ENCODE measurements at regions not wholly inside any gene's neighbourhood (a gene's known extent, or its start where the extent isn't known, plus 50 kb on each side); places are given as distances from the start of the nearest gene placed in this dataset.

DNA sequence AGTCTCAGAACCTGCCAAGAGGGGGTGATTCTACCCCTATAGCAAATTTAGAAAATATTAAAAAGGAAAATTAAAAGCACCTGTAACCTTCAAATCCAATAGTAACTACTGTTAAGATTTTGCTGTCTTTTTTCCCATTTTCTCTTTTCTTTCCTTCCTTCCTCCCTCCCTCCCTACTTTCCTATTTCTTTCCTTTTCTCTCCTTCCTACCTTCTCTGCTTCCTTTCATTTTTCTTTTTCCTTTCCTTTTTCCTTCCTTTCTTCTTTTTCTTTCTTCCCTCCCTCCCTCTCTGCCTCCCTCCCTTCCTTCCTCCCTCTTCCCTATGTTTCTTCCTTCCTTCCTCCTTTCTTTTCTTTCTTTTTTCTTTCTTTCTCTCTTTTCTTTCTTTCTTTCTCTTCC, 120.2 kb upstream of the KCTD7 start:
- TF ChIP-seq, protein P1, sequence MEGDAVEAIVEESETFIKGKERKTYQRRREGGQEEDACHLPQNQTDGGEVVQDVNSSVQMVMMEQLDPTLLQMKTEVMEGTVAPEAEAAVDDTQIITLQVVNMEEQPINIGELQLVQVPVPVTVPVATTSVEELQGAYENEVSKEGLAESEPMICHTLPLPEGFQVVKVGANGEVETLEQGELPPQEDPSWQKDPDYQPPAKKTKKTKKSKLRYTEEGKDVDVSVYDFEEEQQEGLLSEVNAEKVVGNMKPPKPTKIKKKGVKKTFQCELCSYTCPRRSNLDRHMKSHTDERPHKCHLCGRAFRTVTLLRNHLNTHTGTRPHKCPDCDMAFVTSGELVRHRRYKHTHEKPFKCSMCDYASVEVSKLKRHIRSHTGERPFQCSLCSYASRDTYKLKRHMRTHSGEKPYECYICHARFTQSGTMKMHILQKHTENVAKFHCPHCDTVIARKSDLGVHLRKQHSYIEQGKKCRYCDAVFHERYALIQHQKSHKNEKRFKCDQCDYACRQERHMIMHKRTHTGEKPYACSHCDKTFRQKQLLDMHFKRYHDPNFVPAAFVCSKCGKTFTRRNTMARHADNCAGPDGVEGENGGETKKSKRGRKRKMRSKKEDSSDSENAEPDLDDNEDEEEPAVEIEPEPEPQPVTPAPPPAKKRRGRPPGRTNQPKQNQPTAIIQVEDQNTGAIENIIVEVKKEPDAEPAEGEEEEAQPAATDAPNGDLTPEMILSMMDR (IDR thresholded peaks at IDR 0.05; ENCODE audit: unreplicated experiment in 3 of 3), result no peak
- Mint-ChIP-seq H3K9me3 (no peaks in the 10 kb centered on the region), H3K27me3 (ENCODE audit: low read depth) (peaks cover 4% of the 10 kb centered on the region), H3K4me3 (no peak overlapping the region), H3K27ac (no peak overlapping the region), H3K4me1 (no peaks in the 10 kb centered on the region), H3K36me3 (ENCODE audit: low read depth) (no peaks in the 10 kb centered on the region)

DNA sequence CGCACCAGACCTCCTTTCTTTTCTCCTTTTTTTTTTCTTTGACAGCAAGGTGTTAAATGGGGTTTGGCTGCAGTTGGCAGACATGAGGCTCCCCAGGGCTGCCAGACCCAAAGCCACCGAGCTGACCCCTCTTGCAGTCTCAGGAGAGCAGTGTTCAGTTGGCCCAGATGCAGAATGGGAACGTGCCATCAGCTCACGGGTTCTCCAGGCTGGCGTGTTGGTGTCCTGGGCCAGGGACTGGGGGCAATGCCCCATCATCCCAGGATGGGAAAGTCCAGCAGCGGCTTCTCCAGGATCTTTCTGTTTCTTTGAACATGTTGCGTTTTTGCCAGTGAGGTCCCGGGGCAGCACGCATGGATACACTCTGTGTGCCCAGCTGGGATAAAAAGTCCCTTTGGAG, 114.6 kb upstream of the KCTD7 start:
- no peak overlapping the region for H3K4me3 Mint-ChIP-seq
- TF ChIP-seq, protein P1 (IDR thresholded peaks at IDR 0.05; ENCODE audit: unreplicated experiment in 3 of 3), result no peak
- no peak overlapping the region for H3K27ac Mint-ChIP-seq
- H3K9me3 Mint-ChIP-seq, result no peaks in the 10 kb centered on the region
- H3K27me3 Mint-ChIP-seq (ENCODE audit: low read depth), result no peaks in the 10 kb centered on the region
- no peaks in the 10 kb centered on the region for H3K36me3 Mint-ChIP-seq (ENCODE audit: low read depth)
- no peaks in the 10 kb centered on the region for H3K4me1 Mint-ChIP-seq

DNA sequence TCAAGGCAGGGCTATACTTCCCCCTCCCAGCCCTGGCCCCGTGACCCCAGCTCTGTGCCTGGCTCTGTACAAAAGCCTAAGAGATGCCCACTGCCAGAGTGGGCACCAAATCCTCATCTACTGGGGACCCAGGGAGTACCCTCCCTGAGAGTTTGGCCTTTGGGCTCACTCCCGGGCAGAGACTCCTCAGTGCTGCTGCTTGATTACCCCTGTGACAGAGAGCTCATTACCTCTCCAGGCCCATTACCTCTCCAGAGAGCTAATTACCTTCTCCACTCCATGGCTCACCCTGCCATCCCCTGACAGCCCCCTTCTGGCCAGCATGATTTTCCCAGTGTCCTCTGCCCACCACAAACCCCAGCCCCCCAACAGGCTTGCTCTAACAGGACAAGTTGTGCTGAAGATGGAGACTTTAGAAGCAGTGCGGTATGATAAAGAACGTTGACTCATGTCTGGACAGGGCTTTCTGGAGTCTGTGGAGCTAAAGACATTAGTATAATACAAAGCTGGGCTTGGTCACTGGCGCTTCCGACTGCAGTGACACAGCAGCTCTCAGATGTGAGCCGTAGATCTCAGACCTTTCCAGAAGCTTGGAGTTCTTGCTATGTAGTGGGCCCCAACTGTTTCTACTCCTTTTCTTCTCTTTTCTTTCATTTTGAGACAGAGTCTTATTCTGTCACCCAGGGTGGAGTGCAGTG, 111.3 kb upstream of the KCTD7 start:
- no peak overlapping the region for H3K27ac Mint-ChIP-seq
- no peak overlapping the region for H3K4me3 Mint-ChIP-seq
- H3K36me3 Mint-ChIP-seq (ENCODE audit: low read depth), result no peaks in the 10 kb centered on the region
- H3K27me3 Mint-ChIP-seq (ENCODE audit: low read depth), result no peaks in the 10 kb centered on the region
- no peaks in the 10 kb centered on the region for H3K4me1 Mint-ChIP-seq
- TF ChIP-seq, protein P1 (IDR thresholded peaks at IDR 0.05; ENCODE audit: unreplicated experiment in 3 of 3), result no peak
- H3K9me3 Mint-ChIP-seq, result no peaks in the 10 kb centered on the region

DNA sequence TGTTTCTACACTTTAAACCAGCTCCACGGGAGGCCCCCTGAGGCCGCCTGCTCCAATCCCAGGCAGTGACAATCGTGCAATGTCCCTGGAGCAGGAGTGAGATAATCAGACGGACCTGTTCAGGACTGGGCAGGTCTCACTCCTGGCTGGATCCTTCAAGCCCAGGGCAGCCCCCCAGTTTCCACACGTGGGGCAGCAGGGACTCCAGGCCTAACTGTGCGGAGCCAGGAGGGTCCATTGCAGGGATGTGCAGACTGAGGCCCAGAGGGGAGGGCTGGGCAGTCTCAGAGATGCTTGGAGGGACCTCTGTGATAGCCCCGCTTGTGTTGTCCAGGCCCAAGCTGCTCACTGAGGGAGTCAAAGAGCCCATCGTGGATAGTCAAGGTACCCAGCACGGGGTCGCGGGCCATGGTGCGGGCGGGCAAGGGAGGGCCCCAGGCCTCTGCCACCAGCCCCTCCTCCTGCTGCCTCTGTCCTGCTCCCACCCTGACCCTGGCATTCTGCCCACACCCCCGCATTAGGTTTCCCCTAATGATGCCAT, 110.5 kb upstream of the KCTD7 start:
- Mint-ChIP-seq H3K36me3 (ENCODE audit: low read depth) (no peaks in the 10 kb centered on the region), H3K4me1 (no peaks in the 10 kb centered on the region), H3K9me3 (no peaks in the 10 kb centered on the region), H3K4me3 (no peak overlapping the region), H3K27ac (no peak overlapping the region), H3K27me3 (ENCODE audit: low read depth) (no peaks in the 10 kb centered on the region)
- TF ChIP-seq, protein P1 (IDR thresholded peaks at IDR 0.05; ENCODE audit: unreplicated experiment in 3 of 3), result no peak

DNA sequence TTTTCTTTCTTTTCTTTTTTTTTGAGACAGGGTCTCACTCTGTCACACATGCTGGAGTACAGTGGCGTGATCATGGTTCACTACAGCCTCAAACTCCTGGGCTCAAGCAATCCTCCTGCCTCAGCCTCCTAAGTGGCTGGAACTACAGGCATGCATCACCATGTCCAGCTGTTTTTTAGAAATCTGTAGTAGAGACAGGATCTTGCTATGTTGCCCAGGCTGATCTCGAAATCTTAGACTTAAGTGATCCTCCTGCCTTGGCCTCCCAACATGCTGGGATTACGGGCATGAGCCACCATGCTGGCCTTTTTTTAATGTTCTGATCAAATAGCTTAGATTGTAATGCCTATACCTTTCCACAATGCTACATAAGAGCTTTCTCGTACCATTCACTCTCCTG, 107.0 kb upstream of the KCTD7 start:
- TF ChIP-seq, protein P1 (IDR thresholded peaks at IDR 0.05; ENCODE audit: unreplicated experiment in 3 of 3), result no peak

DNA sequence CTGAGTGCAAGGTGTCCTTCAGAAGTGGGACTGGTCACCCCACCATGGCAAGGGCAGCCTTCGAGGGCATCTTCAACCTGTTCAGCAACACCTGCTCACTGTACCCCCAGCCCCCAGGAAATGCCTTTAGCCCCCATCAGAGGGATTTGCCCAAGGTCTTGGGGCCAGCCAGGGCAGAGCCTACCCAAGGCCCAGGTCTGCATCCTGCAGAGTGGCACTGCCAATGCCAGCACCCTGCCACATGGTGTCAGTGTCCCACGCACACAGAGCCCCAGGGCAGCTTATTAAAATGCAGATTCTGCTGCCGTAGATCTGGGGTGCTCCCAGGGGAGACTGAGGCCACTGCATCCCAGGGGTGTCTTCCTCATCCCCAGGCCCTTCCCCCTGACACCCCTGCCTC, 106.2 kb upstream of the KCTD7 start:
- TF ChIP-seq, protein P1 (IDR thresholded peaks at IDR 0.05; ENCODE audit: unreplicated experiment in 3 of 3), result no peak
- H3K4me3 Mint-ChIP-seq, result no peak overlapping the region
- no peaks in the 10 kb centered on the region for H3K36me3 Mint-ChIP-seq (ENCODE audit: low read depth)
- H3K4me1 Mint-ChIP-seq, result no peaks in the 10 kb centered on the region
- no peak overlapping the region for H3K27ac Mint-ChIP-seq
- no peaks in the 10 kb centered on the region for H3K27me3 Mint-ChIP-seq (ENCODE audit: low read depth)
- no peaks in the 10 kb centered on the region for H3K9me3 Mint-ChIP-seq

More for the DNA sequence above, 107.0 kb upstream of the KCTD7 start:
- H3K9me3 Mint-ChIP-seq, result no peaks in the 10 kb centered on the region
- H3K27me3 Mint-ChIP-seq (ENCODE audit: low read depth), result no peaks in the 10 kb centered on the region
- H3K36me3 Mint-ChIP-seq (ENCODE audit: low read depth), result no peaks in the 10 kb centered on the region
- no peaks in the 10 kb centered on the region for H3K4me1 Mint-ChIP-seq
- H3K4me3 Mint-ChIP-seq, result no peak overlapping the region
- no peak overlapping the region for H3K27ac Mint-ChIP-seq

All from nephron (organoid).